ENCODE measurements at regions not wholly inside any gene's neighbourhood (a gene's known extent, or its start where the extent isn't known, plus 50 kb on each side); places are given as distances from the start of the nearest gene placed in this dataset.
"Not testable (repeated sequence)": the region's sequence is repeated elsewhere in the genome, so short reads cannot be mapped to it uniquely, and the experiment has no call there.

DNA sequence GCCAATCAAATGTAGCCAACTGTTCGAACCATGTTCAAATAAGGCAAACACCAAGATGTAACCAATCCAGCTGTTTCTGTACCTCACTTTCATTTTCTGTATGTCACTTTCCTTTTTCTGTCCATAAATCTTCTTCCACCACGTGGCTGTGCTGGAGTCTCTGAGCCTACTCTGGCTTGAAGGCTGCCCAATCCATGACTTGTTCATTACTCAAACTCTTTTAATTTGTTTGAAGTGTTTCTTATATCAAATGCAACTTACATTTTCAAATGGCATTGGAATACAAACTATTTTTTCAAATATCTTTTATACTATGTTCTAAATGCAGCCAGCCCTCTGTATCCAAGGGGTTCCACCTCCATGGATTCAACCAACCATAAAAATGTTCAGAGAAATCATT, 245.6 kb upstream of the RFC3 start:
- not testable (repeated sequence) for TF ChIP-seq EZH2 (IDR thresholded peaks at IDR 0.05); FOXP2 (optimal IDR thresholded peaks at IDR 0.05; ENCODE audit: control extremely low read depth, extremely low read length, insufficient read depth); POLR2AphosphoS5 (IDR thresholded peaks at IDR 0.05; ENCODE audit: borderline replicate concordance, low read depth, low read length)

All from SK-N-MC (cell line).